Panc1 (cell line): ENCODE measurements at regions not wholly inside any gene's neighbourhood (a gene's known extent, or its start where the extent isn't known, plus 50 kb on each side); places are given as distances from the start of the nearest gene placed in this dataset.

Source experiments
- ATAC-seq: fragments of 200-7000 bp; cut with Tn5 transposase; 2 replicates; pipeline ENCODE4 v1.9.1; 2020; ENCODE audit warnings: mild to moderate bottlenecking, moderate library complexity
- BruUV-seq: library from RNA; stranded (reverse); fragments of 400-500 nt; replicated peaks from 2 replicates; lab custom pipeline; 2021; lab: Mats Ljungman, UMichigan
- CTCF ChIA-PET: fragments of 300-600 bp; sonication (Branson Sonifier 250); formaldehyde crosslinking; loops from one replicate; lab custom pipeline; 2022; ENCODE audit warnings: antibody characterized with exemption; lab: Charles Lee
- POLR2A ChIA-PET: fragments of 300-600 bp; sonication (Branson Sonifier 250); formaldehyde crosslinking; loops from one replicate; lab custom pipeline; 2022; ENCODE audit warnings: antibody characterized with exemption; lab: Charles Lee
- DNase-seq: peaks from one replicate; pipeline ENCODE4 v3.0.0-alpha.2; 2010; ENCODE audit warnings: low read depth, low spot score
- H3K27ac ChIP-seq: 2 replicates; pipeline ENCODE4 v1.5.1; 2011; ENCODE audit warnings: mild to moderate bottlenecking, low read length, inconsistent platforms
- H3K27me3 ChIP-seq: fragments of 200-500 bp; sonication (Bioruptor generic); 2 replicates; pipeline ENCODE4 v1.6.0; 2014; ENCODE audit warnings: low read length, inconsistent platforms; ENCODE audit not compliant: control insufficient read depth, insufficient read depth
- H3K36me3 ChIP-seq: fragments of 200-500 bp; sonication (Bioruptor generic); 2 replicates; pipeline ENCODE4 v1.5.1; 2014; ENCODE audit warnings: inconsistent platforms, mild to moderate bottlenecking, low read length, moderate library complexity; ENCODE audit not compliant: control insufficient read depth, insufficient read depth
- H3K4me1 ChIP-seq: 2 replicates; pipeline ENCODE4 v1.5.1; 2011; ENCODE audit warnings: inconsistent platforms, mild to moderate bottlenecking, low read length, moderate library complexity; ENCODE audit not compliant: control insufficient read depth, insufficient read depth
- H3K4me3 ChIP-seq, 2 experiments: 2 replicates each; pipeline ENCODE4 v1.5.1; 2011 to 2012; ENCODE audit warnings: low read depth in 2 of 2, low read length in 2 of 2, mild to moderate bottlenecking in 2 of 2, inconsistent platforms in 1 of 2, moderate library complexity in 1 of 2
- H3K9me3 ChIP-seq: fragments of 200-500 bp; sonication (Bioruptor generic); 2 replicates; pipeline ENCODE4 v1.5.1; 2014; ENCODE audit warnings: low read depth, mild to moderate bottlenecking, inconsistent platforms, low read length, moderate library complexity; ENCODE audit not compliant: control insufficient read depth, insufficient read depth
- TCF7L2 ChIP-seq: IDR thresholded peaks from 2 replicates; pipeline ENCODE4 v1.6.1; 2011; ENCODE audit warnings: mild to moderate bottlenecking, low read depth, low read length, inconsistent platforms
- in situ Hi-C: cut with HindIII; loops from 2 replicates; pipeline ENCODE4 v1.10.0; 2016; ENCODE audit warnings: low sequenced_read_pairs, low pct_unique_long_range_greater_than_20kb
- intact Hi-C: fragments of 100-400 bp; cut with micrococcal nuclease; formaldehyde crosslinking; loops from one replicate; pipeline ENCODE4 v1.10.0; 2022; ENCODE audit not compliant: unreplicated experiment
- TF ChIP-seq, protein P1 (sequence below), 2 experiments: IDR thresholded peaks; 2 replicates each; pipeline ENCODE4 v1.6.1; 2011 to 2012; ENCODE audit warnings: low read depth in 2 of 2, control low read depth in 1 of 2, low read length in 1 of 2, mild to moderate bottlenecking in 1 of 2, moderate library complexity in 1 of 2; ENCODE audit not compliant: insufficient read depth in 1 of 2

DNA sequence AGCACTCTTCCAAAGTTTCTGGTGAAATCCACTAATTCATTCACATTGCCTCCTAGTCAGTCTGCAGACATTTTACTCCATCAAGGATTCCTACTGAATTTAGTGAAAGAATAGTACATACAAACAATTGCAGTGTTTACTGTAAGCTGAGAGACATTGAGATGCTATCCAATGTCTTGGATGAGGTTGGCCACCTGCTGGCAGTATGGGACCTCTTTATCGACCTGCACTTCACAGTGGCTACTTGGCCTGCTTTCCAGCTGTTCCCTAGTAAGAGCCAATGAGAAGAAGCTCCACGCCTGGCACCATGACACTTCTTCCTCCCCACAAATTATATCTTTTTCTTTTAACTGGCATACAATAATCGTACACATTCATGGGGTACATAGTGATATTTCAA, 51.5 kb upstream of the LRIF1 start:
- intact Hi-C loops (no loop called here), in situ Hi-C loops (no loop called here)
- H3K27me3 ChIP-seq, result no peaks in the 10 kb centered on the region; the same call in 1 of the 2 replicates
- ATAC-seq, result no peak
- no TSS peak for BruUV-seq
- DNase-seq, result no peak
- no peaks in the 10 kb centered on the region for H3K4me1 ChIP-seq
- no peak overlapping the region for H3K4me3 ChIP-seq
- no peak overlapping the region for H3K27ac ChIP-seq
- ChIA-PET CTCF (interaction anchor here (1.2 kb wide), 1 partner anchor 16 kb away, joined by 4 read pairs; no protein-coding TSS in a partner anchor), POLR2A (no interaction called here)
- H3K9me3 ChIP-seq, result no peaks in the 10 kb centered on the region
- no peaks in the 10 kb centered on the region for H3K36me3 ChIP-seq
- TF ChIP-seq TCF7L2, result no peak
- TF ChIP-seq, protein P1, sequence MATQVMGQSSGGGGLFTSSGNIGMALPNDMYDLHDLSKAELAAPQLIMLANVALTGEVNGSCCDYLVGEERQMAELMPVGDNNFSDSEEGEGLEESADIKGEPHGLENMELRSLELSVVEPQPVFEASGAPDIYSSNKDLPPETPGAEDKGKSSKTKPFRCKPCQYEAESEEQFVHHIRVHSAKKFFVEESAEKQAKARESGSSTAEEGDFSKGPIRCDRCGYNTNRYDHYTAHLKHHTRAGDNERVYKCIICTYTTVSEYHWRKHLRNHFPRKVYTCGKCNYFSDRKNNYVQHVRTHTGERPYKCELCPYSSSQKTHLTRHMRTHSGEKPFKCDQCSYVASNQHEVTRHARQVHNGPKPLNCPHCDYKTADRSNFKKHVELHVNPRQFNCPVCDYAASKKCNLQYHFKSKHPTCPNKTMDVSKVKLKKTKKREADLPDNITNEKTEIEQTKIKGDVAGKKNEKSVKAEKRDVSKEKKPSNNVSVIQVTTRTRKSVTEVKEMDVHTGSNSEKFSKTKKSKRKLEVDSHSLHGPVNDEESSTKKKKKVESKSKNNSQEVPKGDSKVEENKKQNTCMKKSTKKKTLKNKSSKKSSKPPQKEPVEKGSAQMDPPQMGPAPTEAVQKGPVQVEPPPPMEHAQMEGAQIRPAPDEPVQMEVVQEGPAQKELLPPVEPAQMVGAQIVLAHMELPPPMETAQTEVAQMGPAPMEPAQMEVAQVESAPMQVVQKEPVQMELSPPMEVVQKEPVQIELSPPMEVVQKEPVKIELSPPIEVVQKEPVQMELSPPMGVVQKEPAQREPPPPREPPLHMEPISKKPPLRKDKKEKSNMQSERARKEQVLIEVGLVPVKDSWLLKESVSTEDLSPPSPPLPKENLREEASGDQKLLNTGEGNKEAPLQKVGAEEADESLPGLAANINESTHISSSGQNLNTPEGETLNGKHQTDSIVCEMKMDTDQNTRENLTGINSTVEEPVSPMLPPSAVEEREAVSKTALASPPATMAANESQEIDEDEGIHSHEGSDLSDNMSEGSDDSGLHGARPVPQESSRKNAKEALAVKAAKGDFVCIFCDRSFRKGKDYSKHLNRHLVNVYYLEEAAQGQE (IDR thresholded peaks at IDR 0.05; ENCODE audit: insufficient read depth in 1 of 2, low read depth in 2 of 2, low read length in 1 of 2), result no peak
